GM12878 (cell line): ENCODE measurements at regions not wholly inside any gene's neighbourhood (a gene's known extent, or its start where the extent isn't known, plus 50 kb on each side); places are given as distances from the start of the nearest gene placed in this dataset.

ENCODE experiments used
- CTCF ChIP-seq, 3 experiments: IDR thresholded peaks in 2 of 3; conservative IDR thresholded peaks in 1 of 3; 2 replicates each; pipeline ENCODE4 v1.5.1; 2011; ENCODE audit warnings: low read depth in 3 of 3, low read length in 3 of 3, mild to moderate bottlenecking in 3 of 3, control low read depth in 2 of 3, moderate library complexity in 2 of 3, inconsistent platforms in 1 of 3, mixed read lengths in 1 of 3; ENCODE audit not compliant: control insufficient read depth in 2 of 3, insufficient read depth in 1 of 3; ENCODE audit errors: extremely low read depth in 1 of 3
- EP300 ChIP-seq, 2 experiments: fragments of 150-350 bp in 1 of 2; IDR thresholded peaks; 2 replicates each; pipeline ENCODE4 v1.6.1; 2011 to 2012; ENCODE audit warnings: low read depth in 2 of 2, low read length in 2 of 2, borderline replicate concordance in 1 of 2, improper control_type of control experiment in 1 of 2, inconsistent platforms in 1 of 2; ENCODE audit not compliant: control insufficient read depth in 1 of 2
- MAX ChIP-seq: IDR thresholded peaks from 2 replicates; pipeline ENCODE4 v1.6.1; 2012; ENCODE audit warnings: low read depth, low read length, improper control_type of control experiment
- PML ChIP-seq: IDR thresholded peaks from 2 replicates; pipeline ENCODE4 v1.6.1; 2012; ENCODE audit warnings: low read length, inconsistent platforms

GRCh38 chr10:78925800-78926319 lies 142.9 kb upstream of the ZMIZ1 start:
- TF ChIP-seq CTCF (IDR thresholded peaks at IDR 0.05 in 2 of 3, conservative IDR thresholded peaks at IDR 0.05 in 1 of 3; ENCODE audit: control insufficient read depth in 2 of 3, extremely low read depth in 1 of 3, insufficient read depth in 1 of 3, low read depth in 3 of 3, low read length in 3 of 3) (no peak), MAX (no peak), EP300 (IDR thresholded peaks at IDR 0.05; ENCODE audit: borderline replicate concordance in 1 of 2, control insufficient read depth in 1 of 2, low read depth in 2 of 2, low read length in 2 of 2) (no peak), PML (no peak)
